ENCODE measurements at regions not wholly inside any gene's neighbourhood (a gene's known extent, or its start where the extent isn't known, plus 50 kb on each side); places are given as distances from the start of the nearest gene placed in this dataset.

DNA sequence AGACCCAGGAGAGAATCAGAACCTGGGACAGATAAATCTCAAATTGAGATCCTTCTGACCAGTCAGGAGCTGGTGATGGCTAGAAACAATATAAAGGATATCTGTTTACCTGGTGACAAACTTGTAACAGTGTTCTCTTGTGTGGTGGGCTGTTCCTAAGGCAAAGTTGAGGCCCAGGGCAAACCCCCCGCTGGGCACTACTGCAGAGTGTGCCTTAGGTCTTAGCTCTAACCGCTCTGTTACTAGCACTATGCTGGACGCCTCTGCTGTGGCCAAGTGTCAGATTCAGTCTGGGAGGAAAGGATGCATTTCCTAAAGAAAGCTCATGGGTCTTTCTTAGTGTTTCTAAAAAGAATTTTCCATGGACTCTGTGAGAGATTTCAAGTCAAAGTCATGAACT is 146.5 kb upstream of the MEIS2 start:
- no peak overlapping the region for H2AFZ ChIP-seq (ENCODE audit: low read length)
- H4K20me1 ChIP-seq (ENCODE audit: insufficient read depth, low read length): no peaks in the 10 kb centered on the region
- no peaks in the 10 kb centered on the region for H3K27me3 ChIP-seq (ENCODE audit: insufficient read depth, low read length)
- no peak overlapping the region for H3K9ac ChIP-seq (ENCODE audit: low read length)
- no peaks in the 10 kb centered on the region for H3K9me2 ChIP-seq (ENCODE audit: low read depth, low read length)
- H3F3A ChIP-seq (ENCODE audit: insufficient read depth, low read length): no peaks in the 10 kb centered on the region
- TF ChIP-seq EZH2 (IDR thresholded peaks at IDR 0.05; ENCODE audit: borderline replicate concordance, low read length): no peak
- TF ChIP-seq, protein P1, sequence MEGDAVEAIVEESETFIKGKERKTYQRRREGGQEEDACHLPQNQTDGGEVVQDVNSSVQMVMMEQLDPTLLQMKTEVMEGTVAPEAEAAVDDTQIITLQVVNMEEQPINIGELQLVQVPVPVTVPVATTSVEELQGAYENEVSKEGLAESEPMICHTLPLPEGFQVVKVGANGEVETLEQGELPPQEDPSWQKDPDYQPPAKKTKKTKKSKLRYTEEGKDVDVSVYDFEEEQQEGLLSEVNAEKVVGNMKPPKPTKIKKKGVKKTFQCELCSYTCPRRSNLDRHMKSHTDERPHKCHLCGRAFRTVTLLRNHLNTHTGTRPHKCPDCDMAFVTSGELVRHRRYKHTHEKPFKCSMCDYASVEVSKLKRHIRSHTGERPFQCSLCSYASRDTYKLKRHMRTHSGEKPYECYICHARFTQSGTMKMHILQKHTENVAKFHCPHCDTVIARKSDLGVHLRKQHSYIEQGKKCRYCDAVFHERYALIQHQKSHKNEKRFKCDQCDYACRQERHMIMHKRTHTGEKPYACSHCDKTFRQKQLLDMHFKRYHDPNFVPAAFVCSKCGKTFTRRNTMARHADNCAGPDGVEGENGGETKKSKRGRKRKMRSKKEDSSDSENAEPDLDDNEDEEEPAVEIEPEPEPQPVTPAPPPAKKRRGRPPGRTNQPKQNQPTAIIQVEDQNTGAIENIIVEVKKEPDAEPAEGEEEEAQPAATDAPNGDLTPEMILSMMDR (IDR thresholded peaks at IDR 0.05; ENCODE audit: low read length): no peak
- H3K4me1 ChIP-seq (ENCODE audit: insufficient read depth, low read length, severe bottlenecking): no peaks in the 10 kb centered on the region
- H3K36me3 ChIP-seq (ENCODE audit: insufficient read depth, low read length): no peaks in the 10 kb centered on the region
- no peak overlapping the region for H3K27ac ChIP-seq (ENCODE audit: low read depth, low read length, poor library complexity, severe bottlenecking)
- H3K4me3 ChIP-seq (ENCODE audit: low read depth, low read length, poor library complexity, severe bottlenecking): no peak overlapping the region
- H3K79me2 ChIP-seq (ENCODE audit: insufficient read depth, low read length): no peaks in the 10 kb centered on the region
- no peaks in the 10 kb centered on the region for H3K9me3 ChIP-seq (ENCODE audit: low read length)
- no peak overlapping the region for H3K4me2 ChIP-seq (ENCODE audit: low read length)

DNA sequence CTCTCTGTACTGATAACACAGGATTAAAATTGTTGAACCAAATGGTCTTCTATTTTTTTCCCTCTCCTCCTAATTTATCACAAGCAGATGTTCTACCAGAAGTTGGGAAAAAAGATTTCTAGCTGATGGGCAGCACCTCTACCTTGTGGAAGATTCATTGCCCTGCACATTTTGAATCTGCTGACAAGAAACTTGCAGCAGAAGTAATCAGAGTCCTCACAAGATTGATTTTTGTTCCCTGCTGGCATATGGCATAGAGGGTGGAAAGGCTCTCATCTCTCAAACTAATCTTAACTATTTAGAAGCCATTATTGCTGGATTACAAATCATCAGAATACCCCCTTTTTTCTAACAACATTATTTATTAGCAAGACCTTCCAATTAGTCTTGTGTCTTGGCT is 148.9 kb upstream of the MEIS2 start:
- no peak overlapping the region for H3K9ac ChIP-seq (ENCODE audit: low read length)
- no peaks in the 10 kb centered on the region for H3K4me1 ChIP-seq (ENCODE audit: insufficient read depth, low read length, severe bottlenecking)
- H3K4me2 ChIP-seq (ENCODE audit: low read length): no peak overlapping the region
- H4K20me1 ChIP-seq (ENCODE audit: insufficient read depth, low read length): no peaks in the 10 kb centered on the region
- H3K36me3 ChIP-seq (ENCODE audit: insufficient read depth, low read length): no peaks in the 10 kb centered on the region
- no peak overlapping the region for H3K4me3 ChIP-seq (ENCODE audit: low read depth, low read length, poor library complexity, severe bottlenecking)
- no peaks in the 10 kb centered on the region for H3K79me2 ChIP-seq (ENCODE audit: insufficient read depth, low read length)
- H3K9me2 ChIP-seq (ENCODE audit: low read depth, low read length): no peaks in the 10 kb centered on the region
- H2AFZ ChIP-seq (ENCODE audit: low read length): no peak overlapping the region
- no peaks in the 10 kb centered on the region for H3K9me3 ChIP-seq (ENCODE audit: low read length)
- H3K27me3 ChIP-seq (ENCODE audit: insufficient read depth, low read length): no peaks in the 10 kb centered on the region
- H3K27ac ChIP-seq (ENCODE audit: low read depth, low read length, poor library complexity, severe bottlenecking): no peak overlapping the region
- TF ChIP-seq, protein P1 (IDR thresholded peaks at IDR 0.05; ENCODE audit: low read length): no peak
- no peak for TF ChIP-seq EZH2 (IDR thresholded peaks at IDR 0.05; ENCODE audit: borderline replicate concordance, low read length)
- H3F3A ChIP-seq (ENCODE audit: insufficient read depth, low read length): no peaks in the 10 kb centered on the region

DNA sequence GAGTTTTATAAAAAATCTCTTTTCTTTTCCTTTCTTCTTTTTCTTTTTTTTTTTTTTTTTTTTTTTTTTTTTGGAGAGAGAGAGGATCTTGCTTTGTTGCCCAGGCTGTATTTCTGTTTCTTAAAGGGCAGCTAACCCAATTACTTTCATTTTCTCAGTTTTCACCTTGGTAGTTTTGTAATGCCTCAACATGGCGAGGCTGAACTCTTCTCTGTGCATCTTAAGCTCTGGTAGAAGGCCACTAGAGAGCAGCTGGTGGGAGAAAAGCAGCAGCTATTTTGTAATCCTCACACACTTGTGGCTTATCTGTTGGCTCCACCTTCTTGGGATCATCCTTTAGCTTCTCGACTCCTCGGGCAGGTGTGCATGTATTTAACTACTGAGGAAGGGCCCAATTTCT is 152.2 kb upstream of the MEIS2 start:
- H2AFZ ChIP-seq (ENCODE audit: low read length): no peak overlapping the region
- TF ChIP-seq, protein P1 (IDR thresholded peaks at IDR 0.05; ENCODE audit: low read length): no peak
- TF ChIP-seq EZH2 (IDR thresholded peaks at IDR 0.05; ENCODE audit: borderline replicate concordance, low read length): no peak

More for the DNA sequence above, 152.2 kb upstream of the MEIS2 start:
- Histone ChIP-seq H3K9me2 (ENCODE audit: low read depth, low read length) (no peaks in the 10 kb centered on the region), H3K9ac (ENCODE audit: low read length) (no peak overlapping the region), H3F3A (ENCODE audit: insufficient read depth, low read length) (no peaks in the 10 kb centered on the region), H3K4me3 (ENCODE audit: low read depth, low read length, poor library complexity, severe bottlenecking) (no peak overlapping the region), H3K4me1 (ENCODE audit: insufficient read depth, low read length, severe bottlenecking) (no peaks in the 10 kb centered on the region), H3K36me3 (ENCODE audit: insufficient read depth, low read length) (no peaks in the 10 kb centered on the region), H3K4me2 (ENCODE audit: low read length) (no peak overlapping the region), H3K27ac (ENCODE audit: low read depth, low read length, poor library complexity, severe bottlenecking) (no peak overlapping the region), H3K9me3 (ENCODE audit: low read length) (no peaks in the 10 kb centered on the region), H3K79me2 (ENCODE audit: insufficient read depth, low read length) (no peaks in the 10 kb centered on the region), H3K27me3 (ENCODE audit: insufficient read depth, low read length) (no peaks in the 10 kb centered on the region), H4K20me1 (ENCODE audit: insufficient read depth, low read length) (no peaks in the 10 kb centered on the region)
